ENCODE measurements at regions not wholly inside any gene's neighbourhood (a gene's known extent, or its start where the extent isn't known, plus 50 kb on each side); places are given as distances from the start of the nearest gene placed in this dataset.

DNA sequence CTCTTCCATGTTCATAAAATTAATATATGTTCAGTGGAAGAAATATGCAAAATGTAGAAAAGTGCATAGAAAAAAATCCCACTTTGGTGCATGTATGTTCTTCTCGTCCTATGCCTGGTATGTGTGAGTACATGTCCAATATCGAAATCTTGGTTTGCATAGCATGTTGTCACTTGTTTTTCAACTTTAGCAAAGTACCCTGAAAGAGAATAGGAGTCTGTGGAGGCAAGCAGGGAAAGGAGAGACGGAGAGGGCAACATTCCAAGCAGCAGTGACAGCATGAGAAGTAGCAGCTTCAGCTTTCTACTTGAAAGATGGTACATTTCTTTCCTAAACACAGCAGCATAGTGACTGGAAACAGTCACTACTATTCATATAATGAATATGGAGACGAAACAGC, 56.8 kb upstream of the CACNA2D3 start:
- no peak overlapping the region for H3K4me3 ChIP-seq (ENCODE audit: low read depth in 2 of 2, low read length in 2 of 2)
- no peak overlapping the region for H3K27ac ChIP-seq (ENCODE audit: low read length)
- no TSS peak for BruUV-seq (replicated peaks)
- ATAC-seq (no peak), DNase-seq (ENCODE audit: low read depth, low spot score) (no peak)
- no peaks in the 10 kb centered on the region; the same call in 1 of the 2 replicates for H3K27me3 ChIP-seq (ENCODE audit: control insufficient read depth, insufficient read depth, low read length)
- intact Hi-C loops (cut with micrococcal nuclease; ENCODE audit: unreplicated experiment), result no loop called here
- no peaks in the 10 kb centered on the region for H3K36me3 ChIP-seq (ENCODE audit: control insufficient read depth, insufficient read depth, low read length)
- no peaks in the 10 kb centered on the region for H3K4me1 ChIP-seq (ENCODE audit: control insufficient read depth, insufficient read depth, low read length)
- CTCF ChIA-PET, result no interaction called here
- no peaks in the 10 kb centered on the region for H3K9me3 ChIP-seq (ENCODE audit: control insufficient read depth, insufficient read depth, low read depth, low read length)
- POLR2A ChIA-PET, result no interaction called here
- in situ Hi-C loops (cut with HindIII; ENCODE audit: low pct_unique_long_range_greater_than_20kb, low sequenced_read_pairs), result no loop called here
- TF ChIP-seq CTCF (IDR thresholded peaks at IDR 0.05) (no peak), POLR2AphosphoS5 (IDR thresholded peaks at IDR 0.05; ENCODE audit: low read depth, low read length) (no peak), TCF7L2 (IDR thresholded peaks at IDR 0.05; ENCODE audit: low read depth, low read length) (no peak), REST (IDR thresholded peaks at IDR 0.05; ENCODE audit: insufficient read depth in 1 of 2, low read depth in 2 of 2, low read length in 1 of 2) (no peak), SIN3A (IDR thresholded peaks at IDR 0.05; ENCODE audit: borderline replicate concordance, insufficient read depth, low read depth, low read length) (no peak)

DNA sequence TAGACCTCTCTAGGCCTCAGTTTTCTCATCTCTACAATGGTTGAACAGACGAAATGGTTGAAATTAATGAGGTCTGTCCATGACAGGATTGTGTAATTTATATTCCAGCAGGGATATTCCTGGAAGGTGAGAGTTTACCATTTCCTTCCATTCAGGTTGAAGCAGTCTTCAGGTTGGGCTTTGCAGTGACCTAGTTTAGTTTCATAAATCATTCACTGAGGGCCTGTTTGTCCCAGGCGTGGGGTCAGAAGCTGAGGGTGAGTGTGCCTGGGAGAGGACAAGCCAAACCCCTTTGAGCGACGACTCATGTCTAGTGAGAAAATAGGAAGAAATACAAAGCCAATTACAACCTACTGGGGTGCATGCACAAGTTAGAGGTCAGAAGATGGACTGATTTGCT, 57.2 kb upstream of the CACNA2D3 start:
- H3K4me3 ChIP-seq (ENCODE audit: low read depth in 2 of 2, low read length in 2 of 2), result no peak overlapping the region
- H3K9me3 ChIP-seq (ENCODE audit: control insufficient read depth, insufficient read depth, low read depth, low read length), result no peaks in the 10 kb centered on the region
- ATAC-seq (no peak), DNase-seq (ENCODE audit: low read depth, low spot score) (no peak)
- intact Hi-C loops (cut with micrococcal nuclease; ENCODE audit: unreplicated experiment) (no loop called here), in situ Hi-C loops (cut with HindIII; ENCODE audit: low pct_unique_long_range_greater_than_20kb, low sequenced_read_pairs) (no loop called here)
- H3K27me3 ChIP-seq (ENCODE audit: control insufficient read depth, insufficient read depth, low read length), result no peaks in the 10 kb centered on the region; the same call in 1 of the 2 replicates
- BruUV-seq (replicated peaks), result no TSS peak
- CTCF ChIA-PET, result no interaction called here
- TF ChIP-seq POLR2AphosphoS5 (IDR thresholded peaks at IDR 0.05; ENCODE audit: low read depth, low read length), result no peak
- TF ChIP-seq TCF7L2 (IDR thresholded peaks at IDR 0.05; ENCODE audit: low read depth, low read length), result no peak
- no peak for TF ChIP-seq CTCF (IDR thresholded peaks at IDR 0.05)
- no peak for TF ChIP-seq REST (IDR thresholded peaks at IDR 0.05; ENCODE audit: insufficient read depth in 1 of 2, low read depth in 2 of 2, low read length in 1 of 2)
- H3K4me1 ChIP-seq (ENCODE audit: control insufficient read depth, insufficient read depth, low read length), result no peaks in the 10 kb centered on the region
- POLR2A ChIA-PET, result no interaction called here
- no peak overlapping the region for H3K27ac ChIP-seq (ENCODE audit: low read length)
- no peaks in the 10 kb centered on the region for H3K36me3 ChIP-seq (ENCODE audit: control insufficient read depth, insufficient read depth, low read length)
